ENCODE measurements at regions not wholly inside any gene's neighbourhood (a gene's known extent, or its start where the extent isn't known, plus 50 kb on each side); places are given as distances from the start of the nearest gene placed in this dataset.

DNA sequence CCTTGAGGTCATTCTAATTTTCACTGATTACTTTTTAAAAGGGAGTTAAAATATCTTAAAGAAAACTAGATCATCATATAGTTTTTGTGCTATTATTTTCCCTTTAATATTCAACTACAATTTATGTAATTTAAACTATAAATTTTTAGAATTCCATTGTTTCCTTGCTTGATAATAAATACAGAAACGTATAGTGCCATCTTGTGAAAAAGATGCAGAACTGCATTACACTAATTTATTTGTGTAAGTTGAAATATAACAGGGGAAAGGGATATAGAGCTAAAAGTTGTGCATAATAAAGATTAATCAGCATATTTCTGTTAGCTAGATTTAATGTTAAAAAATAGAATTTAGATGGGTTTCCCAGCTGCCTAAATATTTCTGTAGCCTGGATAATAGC is 61.5 kb upstream of the TDRD3 start:
- TF ChIP-seq, protein P1, sequence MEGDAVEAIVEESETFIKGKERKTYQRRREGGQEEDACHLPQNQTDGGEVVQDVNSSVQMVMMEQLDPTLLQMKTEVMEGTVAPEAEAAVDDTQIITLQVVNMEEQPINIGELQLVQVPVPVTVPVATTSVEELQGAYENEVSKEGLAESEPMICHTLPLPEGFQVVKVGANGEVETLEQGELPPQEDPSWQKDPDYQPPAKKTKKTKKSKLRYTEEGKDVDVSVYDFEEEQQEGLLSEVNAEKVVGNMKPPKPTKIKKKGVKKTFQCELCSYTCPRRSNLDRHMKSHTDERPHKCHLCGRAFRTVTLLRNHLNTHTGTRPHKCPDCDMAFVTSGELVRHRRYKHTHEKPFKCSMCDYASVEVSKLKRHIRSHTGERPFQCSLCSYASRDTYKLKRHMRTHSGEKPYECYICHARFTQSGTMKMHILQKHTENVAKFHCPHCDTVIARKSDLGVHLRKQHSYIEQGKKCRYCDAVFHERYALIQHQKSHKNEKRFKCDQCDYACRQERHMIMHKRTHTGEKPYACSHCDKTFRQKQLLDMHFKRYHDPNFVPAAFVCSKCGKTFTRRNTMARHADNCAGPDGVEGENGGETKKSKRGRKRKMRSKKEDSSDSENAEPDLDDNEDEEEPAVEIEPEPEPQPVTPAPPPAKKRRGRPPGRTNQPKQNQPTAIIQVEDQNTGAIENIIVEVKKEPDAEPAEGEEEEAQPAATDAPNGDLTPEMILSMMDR (IDR thresholded peaks at IDR 0.05; ENCODE audit: borderline replicate concordance, extremely low read depth, low read length, poor library complexity, severe bottlenecking) = peak; percentile 81
- no peak for TF ChIP-seq EZH2 (IDR thresholded peaks at IDR 0.05; ENCODE audit: borderline replicate concordance, low read depth, low read length, severe bottlenecking)

Measured in DND-41 (cell line).